Astrocyte of the hippocampus (primary cell): ENCODE measurements at regions not wholly inside any gene's neighbourhood (a gene's known extent, or its start where the extent isn't known, plus 50 kb on each side); places are given as distances from the start of the nearest gene placed in this dataset.

ENCODE experiments used
- DNase-seq: peaks from one replicate; pipeline ENCODE4 v3.0.0; 2011; ENCODE audit warnings: low read depth, low spot score

GRCh38 chr2:96438589-96438988 is 66.6 kb downstream of the NEURL3 start:
- no peak for DNase-seq

- no peak for DNase-seq
These were observed 67.6 kb downstream of the NEURL3 start for GRCh38 chr2:96437512-96437911.

DNA sequence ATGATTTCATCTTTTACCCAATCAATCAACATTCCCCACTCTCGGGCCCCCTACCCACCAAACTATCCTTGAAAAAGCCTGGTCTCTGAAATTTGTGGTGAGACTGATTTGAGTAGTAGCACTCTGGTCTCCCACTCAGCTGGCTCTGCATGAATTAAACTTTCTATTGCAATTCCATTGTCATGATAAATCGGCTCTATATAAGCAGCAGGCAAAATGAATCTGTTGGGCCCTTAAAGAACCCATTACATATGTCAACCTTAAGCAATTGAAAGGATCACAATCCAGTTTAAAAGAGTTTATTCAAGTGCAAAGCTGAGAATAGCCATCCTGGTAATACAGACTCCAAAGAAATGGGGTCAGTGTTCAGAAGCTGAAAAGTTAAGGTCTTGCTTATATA is 68.2 kb downstream of the NEURL3 start:
- no peak for DNase-seq

GRCh38 chr2:96436416-96436815 is 68.7 kb downstream of the NEURL3 start:
- DNase-seq: no peak

DNA sequence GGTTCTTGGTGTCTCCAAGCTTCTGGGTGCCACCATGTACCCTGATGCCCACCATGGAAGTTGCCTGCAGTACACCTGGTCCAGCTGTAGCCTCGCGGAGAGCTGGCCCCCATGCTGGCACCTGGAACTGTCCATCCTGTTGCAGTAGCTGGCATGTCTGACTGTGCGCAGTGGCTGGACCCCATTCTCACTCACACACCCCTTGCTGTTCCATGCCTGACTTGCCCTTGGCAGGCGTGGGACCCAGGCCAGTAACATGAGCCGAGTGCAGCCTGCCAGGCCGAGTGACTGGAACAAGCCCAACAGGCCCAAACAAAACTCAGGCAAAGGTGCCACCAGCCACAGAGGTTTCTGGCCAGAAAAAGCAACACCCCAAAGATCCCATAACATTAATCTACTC is 73.8 kb downstream of the NEURL3 start:
- DNase-seq: no peak

DNA sequence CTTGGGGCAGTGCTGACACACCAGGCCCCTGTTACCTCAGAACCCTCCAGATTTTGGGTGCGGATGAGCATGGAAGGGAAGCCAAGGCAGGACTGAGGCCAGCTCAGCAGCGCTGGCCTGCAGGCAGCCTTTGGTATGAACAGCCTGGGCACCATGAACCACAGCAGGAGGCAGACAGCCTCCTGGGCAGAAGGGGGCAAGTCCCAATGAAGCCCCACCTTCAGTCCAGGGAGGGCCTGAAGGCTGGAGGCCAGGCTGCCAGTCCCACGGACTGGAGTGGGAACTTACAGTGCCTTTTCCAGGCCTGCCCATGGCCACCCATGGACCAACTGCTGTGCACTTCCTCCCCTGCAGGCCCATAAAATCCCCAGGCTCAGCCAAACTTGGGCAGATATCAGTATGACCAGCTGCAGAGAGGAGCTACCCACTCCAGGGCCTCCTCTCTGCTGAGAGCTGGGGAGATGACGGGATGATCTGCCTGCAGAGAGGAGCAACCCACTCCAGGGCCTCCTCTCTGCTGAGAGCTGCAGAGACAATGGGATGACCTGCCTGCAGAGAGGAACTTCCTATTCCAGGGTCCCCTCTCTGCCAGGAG is 74.7 kb downstream of the NEURL3 start:
- DNase-seq: no peak

GRCh38 chr2:96427917-96428316 is 77.2 kb downstream of the NEURL3 start:
- peak; percentile 69 for DNase-seq

DNA sequence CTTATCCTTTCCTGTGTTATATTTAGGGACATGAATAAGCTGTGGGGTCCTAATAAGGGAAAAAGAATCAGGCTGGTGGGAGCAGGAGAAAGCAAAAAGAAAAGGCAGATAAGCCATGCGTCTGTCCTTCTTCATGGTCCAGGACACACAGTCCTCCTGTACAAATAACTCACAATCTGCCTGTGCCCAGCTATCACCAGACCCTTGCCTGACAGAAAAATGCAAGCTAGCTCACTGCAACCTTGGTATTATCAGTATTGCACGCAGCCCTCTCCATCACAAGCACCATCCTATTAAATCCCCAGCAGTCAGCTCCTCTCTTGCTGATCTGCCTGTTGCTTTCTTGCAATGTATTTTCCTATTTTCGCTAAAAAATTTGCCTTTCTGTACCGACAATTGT is 78.0 kb downstream of the NEURL3 start:
- DNase-seq: no peak

- peak; percentile 40 for DNase-seq
These were observed 81.3 kb downstream of the NEURL3 start for GRCh38 chr2:96423828-96424227.
